Neural cell (in vitro differentiated cells): ENCODE measurements at regions not wholly inside any gene's neighbourhood (a gene's known extent, or its start where the extent isn't known, plus 50 kb on each side); places are given as distances from the start of the nearest gene placed in this dataset.

Experiments used
- CTCF ChIP-seq: fragments of 450-650 bp; IDR thresholded peaks from 2 replicates; pipeline ENCODE4 v1.5.1; 2014; ENCODE audit warnings: antibody characterized with exemption, mild to moderate bottlenecking, moderate library complexity; ENCODE audit not compliant: poor library complexity, severe bottlenecking
- EP300 ChIP-seq: fragments of 450-650 bp; conservative IDR thresholded peaks from 2 replicates; pipeline ENCODE4 v1.6.1; 2014; ENCODE audit warnings: antibody characterized with exemption, mild to moderate bottlenecking, moderate library complexity; ENCODE audit not compliant: poor library complexity, severe bottlenecking
- POLR2AphosphoS5 ChIP-seq: IDR thresholded peaks from 2 replicates; pipeline ENCODE4 v1.6.1; 2012

- TF ChIP-seq CTCF (no peak), POLR2AphosphoS5 (no peak), EP300 (no peak)
Observed at GRCh38 chr21:22356663-22357062, 1358.5 kb downstream of the NCAM2 start.
